Left renal cortex interstitium (tissue), 4 donors: ENCODE measurements at regions not wholly inside any gene's neighbourhood (a gene's known extent, or its start where the extent isn't known, plus 50 kb on each side); places are given as distances from the start of the nearest gene placed in this dataset.
"Not testable (repeated sequence)": the region's sequence is repeated elsewhere in the genome, so short reads cannot be mapped to it uniquely, and the experiment has no call there.

ENCODE experiments used
- DNase-seq, 4 donors: peaks; one replicate each; pipeline ENCODE4 v3.0.0-alpha.2; 2013; ENCODE audit warnings: low read depth in 4 of 4, low spot score in 2 of 4, missing footprints in 1 of 4

DNA sequence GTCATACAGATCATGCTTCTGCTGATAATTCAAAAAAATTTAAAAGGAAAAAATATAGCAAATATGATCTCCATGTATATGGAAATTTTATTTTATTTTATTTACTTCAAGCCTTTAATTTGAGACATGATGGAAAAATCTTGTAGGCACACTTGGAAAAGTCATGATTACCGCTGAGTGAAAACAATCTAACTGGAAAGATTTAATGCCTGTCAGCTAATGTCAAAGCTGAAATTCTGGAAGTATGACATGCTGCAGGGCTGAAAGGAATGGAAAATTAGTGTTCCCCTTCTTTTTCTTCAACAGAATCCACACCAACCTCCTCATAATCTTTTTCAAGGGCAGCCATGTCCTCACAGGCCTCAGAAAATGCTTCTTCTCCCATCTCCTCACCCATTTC is 58.2 kb downstream of the RPRM start:
- no peak for DNase-seq

DNA sequence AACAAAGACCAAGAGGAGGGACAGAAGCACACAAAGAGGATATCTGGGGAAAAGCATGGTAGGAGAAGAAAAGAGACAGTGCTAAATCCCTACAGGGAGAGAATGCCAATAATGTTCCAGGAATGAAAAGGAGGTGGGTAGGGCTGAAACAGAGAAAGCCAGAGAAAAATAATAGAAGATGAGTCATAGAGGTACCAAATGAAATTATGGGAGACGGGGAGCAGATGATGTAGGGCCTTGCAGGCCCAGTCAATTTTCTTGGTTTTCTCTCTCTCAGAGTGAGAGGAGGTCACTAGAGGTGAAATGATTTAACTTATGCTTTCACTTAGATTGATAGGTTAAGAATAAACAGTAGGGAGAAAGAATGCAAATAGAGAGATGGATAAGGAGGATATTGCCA is 61.5 kb downstream of the RPRM start:
- no peak for DNase-seq

DNA sequence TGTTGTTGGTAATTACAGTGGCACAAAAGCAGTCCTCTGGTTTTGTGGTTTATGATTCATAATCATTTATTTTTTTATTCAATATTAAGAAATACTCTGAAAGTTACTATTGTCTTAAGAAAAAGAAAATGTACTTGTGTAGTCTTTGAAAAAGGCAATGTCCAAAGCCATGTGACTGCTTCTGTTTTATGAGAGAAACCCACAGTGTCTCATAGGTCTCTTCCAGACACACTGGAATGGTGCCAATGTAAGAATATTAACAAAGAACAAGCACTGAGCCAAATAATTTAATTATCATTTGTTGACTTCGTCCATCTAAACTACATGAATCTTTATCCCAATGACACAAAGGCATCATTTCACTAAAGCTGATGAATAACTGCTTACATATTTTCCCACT is 62.5 kb downstream of the RPRM start:
- no peak for DNase-seq

- DNase-seq: no peak
Observed at GRCh38 chr2:153408710-153409385, 69.7 kb downstream of the RPRM start.

DNA sequence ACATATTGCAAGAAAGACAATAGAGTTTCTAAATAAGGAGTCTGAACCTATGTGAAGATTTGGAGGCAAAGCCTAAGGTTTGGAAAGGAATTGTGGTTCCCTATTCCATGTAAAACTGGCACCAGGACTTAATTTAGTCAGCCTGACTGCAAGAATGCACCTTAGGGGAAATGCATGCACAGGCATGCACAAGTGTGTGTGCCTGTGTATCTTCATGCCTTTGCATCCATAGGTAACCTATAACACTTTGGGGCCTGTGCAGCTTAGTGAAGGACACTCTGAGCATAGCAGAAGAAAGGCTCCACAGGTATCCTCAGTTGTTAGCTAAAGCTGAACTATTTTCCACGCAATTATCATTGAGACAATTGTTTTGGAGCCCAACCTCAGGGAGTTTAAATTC is 73.4 kb downstream of the RPRM start:
- DNase-seq: no peak

DNA sequence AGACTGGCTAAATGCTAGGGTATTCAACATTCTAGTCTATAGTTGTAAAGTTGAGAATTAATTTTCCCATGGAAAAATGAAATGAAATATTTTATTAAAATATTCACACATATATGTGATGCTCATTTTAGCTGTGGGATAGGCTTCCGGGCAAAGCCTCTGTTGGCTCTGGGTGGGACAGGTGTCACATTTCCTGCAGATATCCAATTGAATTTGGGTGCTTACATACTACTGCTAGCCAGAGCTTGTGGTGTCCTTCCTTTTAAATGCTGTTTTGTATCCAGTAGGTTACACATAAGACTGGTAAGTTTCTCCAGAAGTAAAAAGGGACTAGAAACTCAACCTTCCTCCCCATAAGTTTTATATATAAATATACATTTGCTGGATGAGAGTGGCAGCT is 73.8 kb downstream of the RPRM start:
- DNase-seq: no peak

DNA sequence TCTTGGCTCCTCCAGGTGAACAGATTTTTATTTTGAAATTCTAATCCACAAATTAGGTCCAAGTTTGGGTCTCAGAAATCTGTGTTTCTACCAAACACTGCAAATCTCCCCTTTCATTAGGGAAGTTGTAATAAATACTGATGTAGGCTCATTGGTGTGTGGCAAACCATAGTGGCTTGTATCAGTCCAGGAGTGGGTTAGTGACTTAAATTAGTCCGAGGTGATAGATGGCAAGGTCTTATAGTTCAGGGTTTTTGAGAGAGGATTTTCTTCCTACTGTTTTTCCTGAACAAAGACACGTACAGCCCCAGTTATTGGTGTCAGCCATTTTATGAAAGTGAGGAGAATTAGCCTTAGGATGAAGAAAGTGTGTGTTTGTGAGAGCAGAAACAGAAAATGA is 74.6 kb downstream of the RPRM start:
- DNase-seq: no peak

- not testable (repeated sequence) for DNase-seq
Observed at GRCh38 chr2:153403352-153403751, 75.2 kb downstream of the RPRM start.

- no peak for DNase-seq
Observed at GRCh38 chr2:153394686-153395085, 83.9 kb downstream of the RPRM start.

GRCh38 chr2:153394247-153394646 is 84.3 kb downstream of the RPRM start:
- no peak for DNase-seq

- DNase-seq: no peak
Observed at GRCh38 chr2:153393518-153393917, 85.0 kb downstream of the RPRM start.

DNA sequence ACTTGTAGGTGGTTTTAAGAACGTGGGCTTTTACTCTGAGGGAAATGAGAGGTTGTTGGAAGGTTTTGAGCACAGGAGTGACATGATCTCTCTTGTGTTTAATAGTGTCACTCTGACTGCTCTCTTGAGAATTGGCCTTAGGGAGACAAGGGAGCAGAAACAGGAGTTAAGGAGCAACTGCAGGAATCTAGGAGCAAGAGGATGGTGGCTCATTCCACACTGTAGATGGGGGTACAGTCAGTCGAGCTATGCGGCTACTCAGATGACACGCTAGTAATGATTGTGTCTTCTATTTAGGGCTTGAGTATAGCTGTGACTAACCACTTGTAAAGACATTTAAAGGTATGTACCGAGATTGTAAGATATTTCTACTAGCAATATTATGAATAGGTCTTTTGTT is 87.4 kb downstream of the RPRM start:
- no peak for DNase-seq

DNA sequence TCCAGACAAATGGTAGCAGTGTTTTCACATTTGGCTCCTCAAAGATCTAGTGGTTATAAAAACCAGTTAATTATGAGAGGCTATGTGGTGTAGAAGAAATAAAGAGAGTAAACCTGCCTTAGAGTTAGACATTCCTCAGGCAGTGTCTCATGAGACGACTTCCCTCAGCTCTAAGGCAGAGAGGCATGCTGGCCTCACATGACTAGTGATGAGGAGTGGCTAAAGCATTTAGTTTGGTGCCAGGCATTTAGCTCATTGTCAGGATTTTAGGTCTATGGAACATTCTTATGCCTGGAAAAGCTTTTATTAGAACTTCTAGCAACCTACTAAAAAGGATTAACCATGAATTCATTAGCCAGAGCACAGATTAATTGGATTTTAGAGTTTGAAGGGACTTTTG is 90.3 kb downstream of the RPRM start:
- no peak for DNase-seq

- no peak for DNase-seq
Observed at GRCh38 chr2:153387203-153387602, 91.4 kb downstream of the RPRM start.

- no peak for DNase-seq
Observed at GRCh38 chr2:153386481-153386897, 92.1 kb downstream of the RPRM start.

GRCh38 chr2:153373510-153374279 is 104.9 kb downstream of the RPRM start:
- no peak for DNase-seq

DNA sequence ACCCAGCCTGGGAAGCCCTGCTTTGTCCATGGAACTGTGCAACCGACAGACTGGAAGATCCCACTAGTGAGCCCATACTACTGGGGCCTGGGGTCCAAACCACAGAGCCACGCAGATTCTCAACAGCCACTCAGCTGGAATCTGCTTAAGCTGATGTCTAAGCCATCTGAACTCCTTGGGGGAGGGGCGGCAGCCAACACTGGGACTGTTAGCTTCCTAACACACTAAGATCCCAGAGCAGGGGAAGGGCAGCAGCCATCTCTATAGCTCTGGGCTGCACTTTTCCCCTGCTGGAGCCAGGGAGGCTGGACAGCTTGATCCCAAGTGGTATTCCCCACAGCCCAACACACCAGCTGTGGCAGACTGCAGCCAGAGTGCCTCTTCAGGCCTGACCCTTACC is 118.3 kb downstream of the RPRM start:
- DNase-seq: no peak

DNA sequence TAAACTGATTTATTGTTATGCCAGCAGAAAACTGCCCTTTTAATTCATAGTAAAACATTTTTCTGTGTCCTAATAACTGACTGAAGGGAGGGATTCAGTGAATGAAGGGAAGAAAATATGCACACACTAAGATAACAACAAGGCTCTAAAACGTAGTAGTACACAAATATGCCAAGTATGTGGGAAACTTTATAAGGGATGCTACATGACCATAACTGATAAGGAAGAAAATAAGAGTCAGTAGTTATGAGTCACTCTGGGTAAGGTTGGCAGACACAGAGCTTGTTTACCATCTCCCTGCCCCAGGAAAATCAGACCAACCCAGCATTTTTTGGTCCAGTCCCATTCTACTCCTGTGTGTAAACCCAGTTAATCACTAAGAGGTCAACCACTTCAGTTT is 124.2 kb downstream of the RPRM start:
- DNase-seq: no peak

- DNase-seq: no peak
Observed at GRCh38 chr2:153349603-153350002, 129.0 kb downstream of the RPRM start.

- DNase-seq: no peak
Observed at GRCh38 chr2:153347818-153348495, 130.6 kb downstream of the RPRM start.

GRCh38 chr2:153320879-153321278 is 157.7 kb downstream of the RPRM start:
- no peak for DNase-seq

DNA sequence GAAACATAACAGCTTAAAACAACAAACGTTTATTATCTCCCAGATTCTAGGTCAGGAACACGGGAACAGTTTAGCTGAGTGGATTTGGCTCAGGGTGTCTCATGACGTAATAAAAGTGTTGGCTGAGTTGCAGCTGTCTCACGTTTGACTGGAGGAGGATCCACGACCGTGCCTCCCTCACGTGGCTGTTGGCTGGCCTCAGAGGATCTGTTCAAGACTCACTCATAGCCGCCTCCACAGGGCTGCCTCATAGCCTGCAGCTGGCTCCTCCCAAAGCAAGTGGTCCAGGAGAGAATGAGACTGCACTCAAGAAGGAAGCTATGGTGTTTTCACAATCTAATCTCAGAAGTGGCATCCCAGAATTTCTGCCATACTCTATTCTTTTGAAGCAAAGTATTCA is 167.1 kb downstream of the RPRM start:
- DNase-seq: no peak
